NCI-H1694 treated with DMSO at 0.1 percent for 48 hours (cell line): ENCODE measurements at regions not wholly inside any gene's neighbourhood (a gene's known extent, or its start where the extent isn't known, plus 50 kb on each side); places are given as distances from the start of the nearest gene placed in this dataset.

Source experiments
- DNase-seq: peaks from one replicate; lab custom pipeline; 2025; lab: John Stamatoyannopoulos, UW

GRCh38 chr4:23245203-23245832, 552.6 kb downstream of the GBA3 start:
- no peak for DNase-seq

GRCh38 chr4:23242962-23243361, 550.2 kb downstream of the GBA3 start:
- no peak for DNase-seq

GRCh38 chr4:23241408-23241807, 548.7 kb downstream of the GBA3 start:
- DNase-seq = no peak

GRCh38 chr4:23238848-23239247, 546.1 kb downstream of the GBA3 start:
- DNase-seq = no peak

GRCh38 chr4:23237771-23238170, 545.0 kb downstream of the GBA3 start:
- peak; percentile 24 for DNase-seq

GRCh38 chr4:23235628-23236390, 543.1 kb downstream of the GBA3 start:
- no peak for DNase-seq

GRCh38 chr4:23234716-23235115, 542.0 kb downstream of the GBA3 start:
- DNase-seq = no peak

- no peak for DNase-seq
These were observed 541.3 kb downstream of the GBA3 start for GRCh38 chr4:23234018-23234417.

GRCh38 chr4:23233596-23233995, 540.9 kb downstream of the GBA3 start:
- DNase-seq = no peak

GRCh38 chr4:23232987-23233386, 540.2 kb downstream of the GBA3 start:
- no peak for DNase-seq

GRCh38 chr4:23225564-23225963, 532.8 kb downstream of the GBA3 start:
- no peak for DNase-seq

- DNase-seq = no peak
These were observed 532.1 kb downstream of the GBA3 start for GRCh38 chr4:23224684-23225420.

- no peak for DNase-seq
These were observed 528.2 kb downstream of the GBA3 start for GRCh38 chr4:23220911-23221310.

- DNase-seq = no peak
These were observed 527.2 kb downstream of the GBA3 start for GRCh38 chr4:23219779-23220408.

GRCh38 chr4:23213198-23213597, 520.5 kb downstream of the GBA3 start:
- no peak for DNase-seq

- DNase-seq = no peak
These were observed 519.8 kb downstream of the GBA3 start for GRCh38 chr4:23212558-23212957.

GRCh38 chr4:23207059-23207458, 514.3 kb downstream of the GBA3 start:
- DNase-seq = no peak

- DNase-seq = no peak
These were observed 510.0 kb downstream of the GBA3 start for GRCh38 chr4:23202712-23203247.

- DNase-seq = no peak
These were observed 502.0 kb downstream of the GBA3 start for GRCh38 chr4:23194751-23195150.

GRCh38 chr4:23174179-23174578, 481.4 kb downstream of the GBA3 start:
- no peak for DNase-seq

- no peak for DNase-seq
These were observed 479.2 kb downstream of the GBA3 start for GRCh38 chr4:23171976-23172375.

GRCh38 chr4:23169608-23170311, 477.0 kb downstream of the GBA3 start:
- DNase-seq = no peak
